RWPE1 (cell line): ENCODE measurements at regions not wholly inside any gene's neighbourhood (a gene's known extent, or its start where the extent isn't known, plus 50 kb on each side); places are given as distances from the start of the nearest gene placed in this dataset.

Experiments used
- CTCF ChIA-PET: fragments of 350-600 bp; sonication (Branson Sonifier 250); formaldehyde crosslinking; extraction: SDS; loops from one replicate; lab custom pipeline; 2021; lab: Yijun Ruan, JAX
- POLR2A ChIA-PET: fragments of 400-600 bp; formaldehyde crosslinking; extraction: SDS; loops from one replicate; lab custom pipeline; 2020; ENCODE audit warnings: antibody characterized with exemption; ENCODE audit not compliant: low non-redundant PET; lab: Yijun Ruan, JAX
- DNase-seq: peaks from one replicate; pipeline ENCODE4 v3.0.0; 2012; ENCODE audit warnings: low spot score
- H3K27ac ChIP-seq: fragments of 450-650 bp; 2 replicates; pipeline ENCODE4 v1.5.1; 2017
- CTCF ChIP-seq: fragments of 450-650 bp; conservative IDR thresholded peaks from 2 replicates; pipeline ENCODE4 v1.5.1; 2017; ENCODE audit warnings: low read depth, mild to moderate bottlenecking

- ChIA-PET CTCF (no interaction called here), POLR2A (no interaction called here)
- DNase-seq = no peak
- TF ChIP-seq CTCF = no peak
- H3K27ac ChIP-seq = no peak overlapping the region
These were observed 132.2 kb downstream of the NTMT2 start for GRCh38 chr1:170277985-170278384.

- CTCF ChIA-PET = interaction anchor here (0.7 kb wide), 1 partner anchor 905 kb away, joined by 4 read pairs; no protein-coding TSS in a partner anchor
- TF ChIP-seq CTCF = no peak
- DNase-seq = no peak
These were observed 138.3 kb downstream of the NTMT2 start for GRCh38 chr1:170284016-170284415.

GRCh38 chr1:170284512-170284911 lies 138.8 kb downstream of the NTMT2 start:
- no peak overlapping the region for H3K27ac ChIP-seq
- no peak for TF ChIP-seq CTCF
- ChIA-PET POLR2A (no interaction called here), CTCF (no interaction called here)
- DNase-seq = no peak

More at GRCh38 chr1:170284016-170284415, 138.3 kb downstream of the NTMT2 start:
- POLR2A ChIA-PET = no interaction called here
- H3K27ac ChIP-seq = no peak overlapping the region

- H3K27ac ChIP-seq = no peak overlapping the region
- ChIA-PET POLR2A (no interaction called here), CTCF (no interaction called here)
- no peak for DNase-seq
- TF ChIP-seq CTCF = no peak
These were observed 139.2 kb downstream of the NTMT2 start for GRCh38 chr1:170284951-170285350.

GRCh38 chr1:170288155-170288554 lies 142.4 kb downstream of the NTMT2 start:
- no peak for DNase-seq
- POLR2A ChIA-PET = no interaction called here
- no peak overlapping the region for H3K27ac ChIP-seq
- TF ChIP-seq CTCF = no peak
- CTCF ChIA-PET = no interaction called here

GRCh38 chr1:170290276-170290675 lies 144.5 kb downstream of the NTMT2 start:
- CTCF ChIA-PET = interaction anchor here (0.6 kb wide), 1 partner anchor 313 kb away, joined by 3 read pairs; no protein-coding TSS in a partner anchor
- H3K27ac ChIP-seq = no peak overlapping the region
- no peak for TF ChIP-seq CTCF
- no peak for DNase-seq
- POLR2A ChIA-PET = no interaction called here
